ENCODE measurements at regions not wholly inside any gene's neighbourhood (a gene's known extent, or its start where the extent isn't known, plus 50 kb on each side); places are given as distances from the start of the nearest gene placed in this dataset.

- in situ Hi-C loops (cut with HindIII; ENCODE audit: low sequenced_read_pairs) = no loop called here
These were observed 90.6 kb upstream of the SYNDIG1 start for GRCh38 chr20:24378661-24379483.

GRCh38 chr20:24376311-24377099 lies 92.9 kb upstream of the SYNDIG1 start:
- in situ Hi-C loops (cut with HindIII; ENCODE audit: low sequenced_read_pairs) = no loop called here

- in situ Hi-C loops (cut with HindIII; ENCODE audit: low sequenced_read_pairs) = no loop called here
These were observed 96.1 kb upstream of the SYNDIG1 start for GRCh38 chr20:24373372-24373771.

DNA sequence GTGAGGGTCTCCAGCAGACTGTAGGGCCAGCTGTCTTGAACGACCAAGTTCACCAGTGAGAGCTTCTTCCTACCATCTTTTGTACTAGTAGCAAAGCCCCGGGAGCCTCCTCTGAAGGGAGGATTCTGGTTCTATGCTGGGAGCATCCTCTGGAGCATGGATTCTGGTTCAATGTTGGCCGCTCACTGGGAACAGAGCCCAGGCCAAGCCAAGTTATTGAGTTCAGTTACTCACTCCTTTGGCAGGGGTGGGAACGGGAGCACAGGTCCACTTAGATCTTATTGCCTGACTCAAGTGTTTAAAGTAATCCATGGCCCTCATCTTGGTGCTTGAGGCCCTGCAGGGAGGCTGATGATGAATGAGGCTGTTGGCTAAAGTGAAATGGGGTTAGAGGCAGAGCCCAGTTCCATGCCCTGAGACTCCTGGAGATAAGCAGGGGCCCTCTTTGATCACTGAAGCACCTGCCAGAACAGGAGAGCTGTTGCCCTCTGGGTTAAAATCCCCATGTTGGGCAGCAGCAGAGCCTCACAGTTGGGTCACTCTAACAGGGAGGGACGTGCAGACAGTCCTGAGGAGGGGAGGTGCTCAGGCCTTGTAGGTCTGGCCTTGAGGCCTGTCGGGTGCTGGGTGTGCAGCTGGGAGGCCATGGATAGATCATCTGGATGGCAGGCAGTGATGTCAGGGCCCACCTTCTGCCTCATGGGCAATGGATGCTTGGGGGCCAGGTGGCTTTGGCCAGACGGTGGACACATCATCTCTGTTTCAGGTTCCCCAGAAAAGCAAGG lies 98.3 kb upstream of the SYNDIG1 start:
- in situ Hi-C loops (cut with HindIII; ENCODE audit: low sequenced_read_pairs) = no loop called here

GRCh38 chr20:24370249-24370648 lies 99.2 kb upstream of the SYNDIG1 start:
- in situ Hi-C loops (cut with HindIII; ENCODE audit: low sequenced_read_pairs) = no loop called here

GRCh38 chr20:24368253-24368652 lies 101.2 kb upstream of the SYNDIG1 start:
- in situ Hi-C loops (cut with HindIII; ENCODE audit: low sequenced_read_pairs) = no loop called here

- in situ Hi-C loops (cut with HindIII; ENCODE audit: low sequenced_read_pairs) = no loop called here
These were observed 103.0 kb upstream of the SYNDIG1 start for GRCh38 chr20:24366336-24367004.

- in situ Hi-C loops (cut with HindIII; ENCODE audit: low sequenced_read_pairs) = no loop called here
These were observed 103.8 kb upstream of the SYNDIG1 start for GRCh38 chr20:24365670-24366069.

DNA sequence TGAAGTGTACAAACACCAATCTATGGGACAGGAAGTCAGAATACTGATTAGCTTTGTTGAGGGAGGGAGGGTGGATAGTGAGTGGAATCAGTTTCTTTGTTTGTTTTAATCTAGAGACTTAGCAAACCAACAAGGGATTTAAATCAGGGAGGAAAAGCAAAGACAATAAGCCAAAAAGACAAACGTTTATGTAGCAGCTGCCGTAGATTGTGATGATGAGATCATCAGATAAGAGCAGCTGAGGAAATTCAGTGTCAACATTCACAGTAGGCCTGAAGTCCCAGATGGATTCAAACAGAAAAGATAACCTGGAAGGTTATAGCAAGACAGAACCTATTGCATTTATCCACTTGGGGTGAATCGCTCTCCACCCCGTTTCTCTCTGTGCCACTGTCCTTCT lies 104.9 kb upstream of the SYNDIG1 start:
- in situ Hi-C loops (cut with HindIII; ENCODE audit: low sequenced_read_pairs) = no loop called here

DNA sequence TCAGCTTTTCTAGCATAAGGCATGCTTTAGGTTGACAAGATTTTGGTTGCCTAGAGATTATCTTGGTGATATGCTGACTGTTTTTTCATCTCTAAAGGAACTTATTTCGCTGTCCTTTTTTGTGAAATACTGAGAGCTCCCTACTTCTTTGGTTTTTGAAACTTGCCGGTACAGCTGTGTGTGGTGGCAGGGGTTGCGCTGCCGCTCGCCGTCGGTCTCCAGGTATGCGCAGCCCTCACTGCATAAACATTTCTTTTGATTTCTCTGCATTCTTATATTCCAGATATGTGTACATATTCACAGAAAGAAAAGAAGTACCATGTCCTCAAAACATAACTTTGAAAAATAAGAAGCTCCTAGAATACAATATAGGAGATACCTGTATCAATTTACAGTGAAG lies 106.4 kb upstream of the SYNDIG1 start:
- in situ Hi-C loops (cut with HindIII; ENCODE audit: low sequenced_read_pairs) = no loop called here

DNA sequence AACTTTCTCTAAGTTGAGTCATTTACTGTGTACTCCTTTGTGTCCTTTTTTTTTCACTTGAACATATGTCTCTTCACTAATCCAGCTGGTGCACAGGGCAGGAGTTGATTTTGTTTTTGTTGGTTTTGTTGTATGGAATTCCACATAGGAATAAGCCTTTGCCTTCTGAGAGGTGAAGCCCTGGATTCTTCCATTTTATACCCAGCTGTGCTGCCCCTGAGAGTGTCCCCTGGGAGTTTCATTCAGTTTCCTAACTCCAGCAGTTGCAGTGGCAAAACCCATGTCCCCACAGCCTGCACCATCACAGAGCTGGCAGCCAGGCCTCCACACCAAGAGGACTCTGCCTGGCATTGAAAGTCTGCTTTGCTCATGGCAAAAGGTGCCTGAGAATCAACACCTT lies 107.3 kb upstream of the SYNDIG1 start:
- in situ Hi-C loops (cut with HindIII; ENCODE audit: low sequenced_read_pairs) = no loop called here

DNA sequence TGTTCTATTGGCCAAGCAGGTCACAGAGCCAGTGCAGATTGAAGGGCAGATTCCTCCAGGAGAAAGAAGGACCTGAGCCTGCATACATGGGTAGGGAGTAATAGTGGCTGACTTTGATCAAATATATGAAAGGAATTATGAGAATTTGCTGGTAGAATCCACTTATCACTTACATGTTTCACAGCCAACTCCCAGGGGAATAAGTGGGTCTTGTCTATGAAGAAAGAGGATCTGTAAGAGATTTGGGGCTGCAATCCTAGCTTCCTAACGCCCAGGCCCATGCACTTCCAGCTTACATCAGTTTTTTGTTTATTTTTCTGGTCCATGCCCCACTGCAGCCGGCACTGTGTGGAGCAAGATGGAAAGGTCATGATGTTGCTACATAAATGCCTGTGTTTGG lies 107.9 kb upstream of the SYNDIG1 start:
- in situ Hi-C loops (cut with HindIII; ENCODE audit: low sequenced_read_pairs) = no loop called here

- in situ Hi-C loops (cut with HindIII; ENCODE audit: low sequenced_read_pairs) = no loop called here
These were observed 108.9 kb upstream of the SYNDIG1 start for GRCh38 chr20:24360531-24360930.

DNA sequence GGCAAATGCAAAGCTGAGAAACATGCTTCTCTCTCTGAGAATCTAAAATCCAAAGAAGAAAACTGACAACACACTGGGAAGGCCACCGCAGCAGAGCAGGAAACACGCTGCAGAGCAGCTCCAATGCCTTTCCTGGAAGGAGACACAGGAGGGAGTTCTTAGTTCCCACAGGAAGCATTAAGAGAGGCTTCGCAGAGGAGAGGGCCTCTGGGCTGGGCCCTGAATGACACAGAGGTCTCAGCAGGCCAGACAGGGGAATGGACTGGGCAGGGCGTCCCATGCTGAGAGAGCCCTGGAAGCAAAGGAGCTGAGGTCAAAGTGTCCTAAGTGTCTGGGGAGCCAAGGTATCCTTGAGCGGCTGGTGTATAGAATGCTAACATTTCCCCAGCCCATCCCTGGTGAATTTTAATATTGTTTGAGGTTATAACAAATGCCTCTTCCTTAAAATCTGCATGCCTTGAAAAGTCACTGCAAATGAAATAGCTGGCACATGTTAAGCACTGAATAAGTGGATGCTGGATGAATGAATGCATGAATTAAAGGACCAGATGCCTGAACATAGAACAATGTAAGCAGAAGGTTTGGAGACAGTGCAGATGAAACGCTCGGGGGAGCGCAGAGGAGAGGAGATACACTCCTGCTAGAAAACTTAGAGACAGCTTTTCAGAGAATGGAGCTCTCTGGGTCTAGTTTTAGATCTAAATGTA lies 110.0 kb upstream of the SYNDIG1 start:
- in situ Hi-C loops (cut with HindIII; ENCODE audit: low sequenced_read_pairs) = no loop called here

DNA sequence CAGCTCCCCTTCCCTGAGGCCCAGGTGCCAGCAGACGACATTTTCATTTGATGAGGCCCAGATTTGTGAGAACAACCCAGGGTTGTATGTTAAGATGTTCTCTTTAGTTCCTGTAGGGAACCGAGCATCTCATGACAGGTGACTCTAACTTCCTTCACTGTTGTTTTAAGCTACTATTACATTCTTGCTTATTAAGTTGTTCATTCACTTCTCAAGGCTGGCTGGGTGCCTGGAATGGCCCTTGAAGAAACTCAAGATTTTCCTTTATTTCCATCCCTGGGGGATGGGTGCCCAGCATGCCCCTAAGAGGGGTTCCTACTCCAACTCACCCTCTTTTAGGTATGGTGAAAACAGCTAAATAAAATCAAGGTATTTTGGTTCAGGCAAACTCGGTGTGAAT lies 111.5 kb upstream of the SYNDIG1 start:
- in situ Hi-C loops (cut with HindIII; ENCODE audit: low sequenced_read_pairs) = no loop called here

DNA sequence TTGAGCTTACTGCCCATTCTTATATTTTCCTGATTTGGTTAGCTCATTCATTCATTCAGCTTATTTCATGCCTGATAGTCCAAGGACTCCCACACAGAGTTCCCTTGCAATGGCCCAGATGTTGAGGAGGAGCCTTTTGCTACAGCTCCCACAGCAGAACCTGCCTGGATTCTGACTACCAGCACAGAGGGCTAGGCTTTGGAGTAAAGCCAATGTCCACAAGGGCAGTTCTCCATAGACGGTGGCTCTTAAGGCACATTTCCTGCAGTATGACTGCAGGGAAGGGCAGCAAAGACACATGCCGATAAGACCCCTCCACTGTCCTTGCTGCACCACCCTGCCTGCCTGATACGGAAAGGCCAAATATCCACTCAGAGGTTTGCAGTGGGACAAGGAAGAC lies 112.3 kb upstream of the SYNDIG1 start:
- in situ Hi-C loops (cut with HindIII; ENCODE audit: low sequenced_read_pairs) = no loop called here

GRCh38 chr20:24353135-24353690 lies 116.2 kb upstream of the SYNDIG1 start:
- in situ Hi-C loops (cut with HindIII; ENCODE audit: low sequenced_read_pairs) = no loop called here

GRCh38 chr20:24350923-24351368 lies 118.5 kb upstream of the SYNDIG1 start:
- in situ Hi-C loops (cut with HindIII; ENCODE audit: low sequenced_read_pairs) = no loop called here

GRCh38 chr20:24341781-24342180 lies 127.6 kb upstream of the SYNDIG1 start:
- in situ Hi-C loops (cut with HindIII; ENCODE audit: low sequenced_read_pairs) = loop anchor here (5.0 kb wide), 1 partner anchor 84 kb away; no protein-coding TSS in a partner anchor

DNA sequence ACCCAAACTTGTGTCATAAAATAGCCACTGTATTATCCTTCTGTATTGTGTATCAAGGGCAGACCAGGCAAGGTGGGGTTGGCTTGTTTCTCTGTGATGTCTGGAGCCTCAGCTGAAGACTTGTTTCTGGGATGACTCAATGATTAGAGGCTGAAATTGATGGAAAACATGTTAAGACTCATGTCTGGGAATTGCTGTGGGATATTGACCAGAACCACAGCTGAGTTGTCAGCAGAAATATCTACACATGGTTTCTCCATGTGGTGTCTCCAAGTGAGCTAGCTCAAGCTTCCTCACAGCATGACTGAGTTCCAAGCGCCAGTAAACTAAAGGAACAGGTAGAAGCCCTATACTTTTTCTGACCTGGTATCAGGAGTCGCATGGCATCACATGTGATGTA lies 128.5 kb upstream of the SYNDIG1 start:
- in situ Hi-C loops (cut with HindIII; ENCODE audit: low sequenced_read_pairs) = loop anchor here (5.0 kb wide), 1 partner anchor 84 kb away; no protein-coding TSS in a partner anchor

Data from endothelial cell of hepatic sinusoid (primary cell).